Common myeloid progenitor, CD34-positive (primary cell): ENCODE measurements at regions not wholly inside any gene's neighbourhood (a gene's known extent, or its start where the extent isn't known, plus 50 kb on each side); places are given as distances from the start of the nearest gene placed in this dataset.

Experiments
- CTCF ChIA-PET: fragments of 350-600 bp; sonication (Branson Sonifier 250); formaldehyde crosslinking; loops from one replicate; lab custom pipeline; 2021; ENCODE audit warnings: antibody characterized with exemption; lab: Charles Lee
- POLR2A ChIA-PET: fragments of 350-600 bp; sonication (Branson Sonifier 250); formaldehyde crosslinking; loops from one replicate; lab custom pipeline; 2021; ENCODE audit warnings: antibody characterized with exemption; lab: Charles Lee
- DNase-seq, 3 donors: peaks; one replicate each; pipeline versions ENCODE4 v3.0.0 to v3.0.0-alpha.2; 2013
- H3K27ac ChIP-seq, 2 experiments: 1 replicate in 1 of 2; 2 replicates in 1 of 2; pipeline ENCODE4 v1.7.0; 2013; ENCODE audit warnings: inconsistent platforms in 2 of 2, low read length in 2 of 2, mild to moderate bottlenecking in 2 of 2, low read depth in 1 of 2, moderate library complexity in 1 of 2; ENCODE audit not compliant: severe bottlenecking in 2 of 2, insufficient read depth in 1 of 2, poor library complexity in 1 of 2
- H3K27me3 ChIP-seq, 5 experiments: replicated peaks in 2 of 5; 1 replicate in 3 of 5; 2 replicates in 2 of 5; pipeline versions ENCODE4 v1.6.1 to v1.7.0; 2013; ENCODE audit warnings: low read length in 4 of 5, mild to moderate bottlenecking in 2 of 5, moderate library complexity in 2 of 5, inconsistent platforms in 1 of 5; ENCODE audit not compliant: insufficient read depth in 5 of 5, control insufficient read depth in 4 of 5
- H3K36me3 ChIP-seq, 4 experiments: 1 replicate in 2 of 4; 2 replicates in 2 of 4; pipeline versions ENCODE4 v1.6.1 to v1.7.0; 2013; ENCODE audit warnings: low read length in 3 of 4, control low read depth in 1 of 4, mild to moderate bottlenecking in 1 of 4; ENCODE audit not compliant: control insufficient read depth in 4 of 4, insufficient read depth in 4 of 4
- H3K4me1 ChIP-seq, 4 experiments: 1 replicate in 3 of 4; 2 replicates in 1 of 4; pipeline versions ENCODE4 v1.6.1 to v1.7.1; 2013; ENCODE audit warnings: low read length in 3 of 4, mild to moderate bottlenecking in 3 of 4, control low read depth in 1 of 4, inconsistent platforms in 1 of 4, moderate library complexity in 1 of 4; ENCODE audit not compliant: control insufficient read depth in 4 of 4, insufficient read depth in 4 of 4; ENCODE audit errors: control extremely low read depth in 1 of 4
- H3K4me3 ChIP-seq, 7 experiments: 1 replicate in 4 of 7; 2 replicates in 3 of 7; pipeline versions ENCODE4 v1.5.1 to v1.7.0; 2013; ENCODE audit warnings: mild to moderate bottlenecking in 7 of 7, low read length in 6 of 7, moderate library complexity in 6 of 7, inconsistent platforms in 2 of 7, low read depth in 2 of 7, control low read depth in 1 of 7; ENCODE audit not compliant: insufficient read depth in 4 of 7, control insufficient read depth in 1 of 7; ENCODE audit errors: extremely low read depth in 1 of 7
- H3K9me3 ChIP-seq, 5 experiments: 1 replicate in 4 of 5; 2 replicates in 1 of 5; pipeline versions ENCODE4 v1.6.1 to v1.7.1; 2013; ENCODE audit warnings: low read length in 4 of 5, mild to moderate bottlenecking in 2 of 5, inconsistent platforms in 1 of 5, low read depth in 1 of 5, moderate library complexity in 1 of 5; ENCODE audit not compliant: control insufficient read depth in 4 of 5, insufficient read depth in 2 of 5; ENCODE audit errors: control extremely low read depth in 1 of 5
- WGBS: methylation state at CpG from one replicate; pipeline ENCODE4 v1.1.5; 2013; ENCODE audit not compliant: insufficient coverage; 5-methylcytosine and 5-hydroxymethylcytosine counted together

DNA sequence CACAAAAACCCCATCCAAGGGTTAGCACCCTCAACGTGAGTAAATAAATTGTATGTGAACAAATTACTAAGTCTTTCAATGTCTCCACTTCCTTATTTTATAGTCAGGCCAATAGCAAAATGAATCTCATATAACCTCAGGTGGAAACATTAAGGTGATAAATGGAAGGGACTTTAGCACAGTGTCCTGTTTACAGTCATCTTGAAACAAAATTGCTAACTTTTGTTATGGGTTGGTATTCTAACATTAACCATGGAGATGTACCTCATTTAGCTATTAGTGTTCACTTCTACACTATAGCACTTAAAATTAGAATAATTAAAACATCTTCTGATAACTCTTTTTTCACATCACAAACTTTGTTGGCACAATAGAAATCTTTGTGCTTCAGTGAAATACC lies 255.8 kb upstream of the CNTNAP2 start:
- POLR2A ChIA-PET: no interaction called here
- Histone ChIP-seq H3K4me3 (no peak overlapping the region), H3K27me3 (no peaks in the 10 kb centered on the region), H3K27ac (no peak overlapping the region), H3K4me1 (no peaks in the 10 kb centered on the region), H3K9me3 (peaks cover 0 to 6% (median 2%) of the 10 kb centered on the region in 5 experiments), H3K36me3 (no peaks in the 10 kb centered on the region)
- CTCF ChIA-PET: no interaction called here
- no peak for DNase-seq
- WGBS: no CpG with 5 or more reads among the region's 1 CpG

- Histone ChIP-seq H3K4me1 (no peaks in the 10 kb centered on the region), H3K9me3 (no peaks in the 10 kb centered on the region), H3K27me3 (no peaks in the 10 kb centered on the region), H3K4me3 (no peak overlapping the region), H3K36me3 (no peaks in the 10 kb centered on the region), H3K27ac (no peak overlapping the region)
- ChIA-PET CTCF (no interaction called here), POLR2A (no interaction called here)
- WGBS: 91% methylated on average over 6 of the region's 6 CpGs
- DNase-seq: no peak
Observed at GRCh38 chr7:145850636-145851035, 266.0 kb upstream of the CNTNAP2 start.

DNA sequence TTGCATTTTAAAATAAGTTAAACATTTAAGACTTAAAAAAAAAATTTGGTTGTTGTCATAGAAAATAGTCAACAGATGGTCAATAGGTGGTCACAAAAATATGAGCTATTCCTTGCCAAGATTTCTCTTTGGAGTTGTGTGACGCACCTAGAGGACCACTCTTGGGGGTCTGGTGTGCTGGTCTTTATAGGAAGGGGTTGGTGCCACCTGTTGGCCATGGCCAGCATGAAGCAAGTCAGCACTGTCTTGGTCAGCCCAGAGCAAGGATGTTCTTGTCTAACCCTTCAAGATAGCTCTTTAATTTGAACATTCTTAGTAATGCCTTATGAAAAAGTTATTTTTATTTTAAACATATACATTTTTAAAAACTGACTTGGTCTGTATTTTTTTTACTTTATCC lies 267.9 kb upstream of the CNTNAP2 start:
- peak; percentile 7 to 18 (median 15) for DNase-seq
- CTCF ChIA-PET: no interaction called here
- no peak overlapping the region for H3K27ac ChIP-seq
- 57% methylated on average over 1 of the region's 1 CpG for WGBS
- H3K9me3 ChIP-seq: no peaks in the 10 kb centered on the region
- H3K4me1 ChIP-seq: no peaks in the 10 kb centered on the region
- POLR2A ChIA-PET: no interaction called here
- no peaks in the 10 kb centered on the region for H3K36me3 ChIP-seq
- no peak overlapping the region for H3K4me3 ChIP-seq
- H3K27me3 ChIP-seq: no peaks in the 10 kb centered on the region

DNA sequence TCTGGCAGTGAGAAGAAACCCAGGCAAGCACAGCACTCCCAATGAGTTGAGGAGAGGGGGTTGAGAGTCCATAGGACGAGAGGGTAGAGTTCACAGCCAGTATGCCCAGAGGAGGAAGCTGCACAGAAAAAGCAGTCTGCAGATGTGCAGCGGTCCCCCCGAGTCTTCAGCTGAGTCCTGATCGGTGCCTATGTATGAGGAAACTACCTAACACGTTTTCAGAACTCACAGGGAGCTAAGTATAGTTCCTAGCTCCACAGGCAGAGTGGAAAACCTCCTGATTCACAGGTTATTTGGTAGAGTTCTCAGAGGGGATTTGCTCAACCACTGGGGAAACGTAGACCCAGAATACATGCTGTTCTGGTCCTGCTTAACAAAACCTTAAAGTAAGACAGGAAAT lies 271.3 kb upstream of the CNTNAP2 start:
- Histone ChIP-seq H3K4me1 (no peaks in the 10 kb centered on the region), H3K36me3 (no peaks in the 10 kb centered on the region), H3K27ac (no peak overlapping the region), H3K27me3 (no peaks in the 10 kb centered on the region), H3K4me3 (no peak overlapping the region), H3K9me3 (no peaks in the 10 kb centered on the region)
- CTCF ChIA-PET: no interaction called here
- POLR2A ChIA-PET: no interaction called here
- 90% methylated on average over 3 of the region's 6 CpGs for WGBS
- no peak for DNase-seq

GRCh38 chr7:145839814-145840213 lies 276.8 kb upstream of the CNTNAP2 start:
- no CpG with 5 or more reads among the region's 1 CpG for WGBS
- no peaks in the 10 kb centered on the region for H3K27me3 ChIP-seq
- no peak overlapping the region for H3K4me3 ChIP-seq
- no peaks in the 10 kb centered on the region for H3K4me1 ChIP-seq
- H3K36me3 ChIP-seq: no peaks in the 10 kb centered on the region
- no peak for DNase-seq
- no peaks in the 10 kb centered on the region for H3K9me3 ChIP-seq
- ChIA-PET CTCF (no interaction called here), POLR2A (no interaction called here)
- no peak overlapping the region for H3K27ac ChIP-seq

DNA sequence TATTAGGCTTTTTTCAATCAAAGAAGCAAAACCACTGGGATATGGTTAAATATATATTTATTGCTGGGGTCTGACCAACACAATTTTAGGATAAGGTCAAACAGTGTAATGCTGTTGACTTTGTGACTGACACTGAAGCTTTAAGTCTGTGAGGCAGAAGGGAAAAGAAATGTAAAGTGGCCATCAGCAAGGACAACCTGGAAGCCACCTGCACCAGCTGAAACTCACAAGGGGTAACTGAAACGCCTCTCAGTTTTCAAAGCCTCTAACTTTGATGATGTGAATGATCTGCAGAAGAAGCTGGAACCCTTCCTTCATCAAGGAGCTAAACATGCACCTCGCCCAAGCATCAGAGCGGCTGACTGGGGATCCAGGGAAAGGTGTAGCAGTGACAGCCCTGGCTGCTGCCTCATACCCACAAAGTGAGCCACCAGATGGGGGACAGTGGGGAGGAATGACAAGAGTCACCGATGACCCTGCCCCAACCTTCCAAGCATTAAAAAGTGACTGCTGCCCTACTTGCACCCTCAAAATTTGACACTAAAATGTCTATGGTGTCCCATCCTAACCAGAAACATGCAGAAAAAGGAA lies 284.9 kb upstream of the CNTNAP2 start:
- 89% methylated on average over 4 of the region's 4 CpGs for WGBS

GRCh38 chr7:145817687-145818086 lies 298.9 kb upstream of the CNTNAP2 start:
- WGBS: 86% methylated on average over 6 of the region's 8 CpGs
- H3K9me3 ChIP-seq: peaks cover 0 to 3% (median 0%) of the 10 kb centered on the region in 5 experiments
- ChIA-PET CTCF (no interaction called here), POLR2A (no interaction called here)
- H3K27me3 ChIP-seq: no peaks in the 10 kb centered on the region
- no peaks in the 10 kb centered on the region for H3K36me3 ChIP-seq
- H3K4me1 ChIP-seq: no peaks in the 10 kb centered on the region
- no peak for DNase-seq
- H3K4me3 ChIP-seq: no peak overlapping the region
- no peak overlapping the region for H3K27ac ChIP-seq

More for the DNA sequence above, 284.9 kb upstream of the CNTNAP2 start:
- Histone ChIP-seq H3K4me1 (no peaks in the 10 kb centered on the region), H3K27me3 (no peaks in the 10 kb centered on the region), H3K4me3 (no peak overlapping the region), H3K27ac (no peak overlapping the region), H3K9me3 (peaks cover 0 to 1% (median 0%) of the 10 kb centered on the region in 5 experiments), H3K36me3 (no peaks in the 10 kb centered on the region)
- ChIA-PET CTCF (interaction anchor here (1.0 kb wide), 1 partner anchor 10 kb away, joined by 3 read pairs; no protein-coding TSS in a partner anchor), POLR2A (no interaction called here)
- no peak for DNase-seq
